Keratinocyte (primary cell): ENCODE measurements at regions not wholly inside any gene's neighbourhood (a gene's known extent, or its start where the extent isn't known, plus 50 kb on each side); places are given as distances from the start of the nearest gene placed in this dataset.

Experiments
- DNase-seq: peaks from one replicate; pipeline ENCODE4 v3.0.0-alpha.2; 2011; ENCODE audit warnings: low read depth, missing footprints, low spot score
- FAIRE-seq: peaks from 2 replicates; lab custom pipeline; 2011; peaks lifted over from hg19 to GRCh38; lab: Jason Lieb, UNC
- H2AFZ ChIP-seq: 2 replicates; pipeline ENCODE4 v1.6.0; 2012; ENCODE audit warnings: low read length, control low read depth, inconsistent platforms; ENCODE audit not compliant: control insufficient read depth
- H3K27ac ChIP-seq: 2 replicates; pipeline ENCODE4 v1.5.1; 2011; ENCODE audit warnings: low read length; ENCODE audit not compliant: control insufficient read depth, insufficient read depth
- H3K27me3 ChIP-seq: 3 replicates; pipeline ENCODE4 v1.6.0; 2011; ENCODE audit warnings: low read length; ENCODE audit not compliant: control insufficient read depth, insufficient read depth; ENCODE audit errors: extremely low read depth
- H3K36me3 ChIP-seq, 2 experiments: 2 replicates in 1 of 2; 3 replicates in 1 of 2; pipeline ENCODE4 v1.5.1; 2011; ENCODE audit warnings: low read length in 2 of 2, mild to moderate bottlenecking in 1 of 2; ENCODE audit not compliant: control insufficient read depth in 2 of 2, insufficient read depth in 2 of 2; ENCODE audit errors: extremely low read depth in 1 of 2
- H3K4me1 ChIP-seq: 3 replicates; pipeline ENCODE4 v1.5.1; 2011; ENCODE audit warnings: low read length; ENCODE audit not compliant: control insufficient read depth, insufficient read depth; ENCODE audit errors: extremely low read depth
- H3K4me2 ChIP-seq: 3 replicates; pipeline ENCODE4 v1.6.0; 2011; ENCODE audit warnings: low read depth, low read length; ENCODE audit not compliant: control insufficient read depth, insufficient read depth; ENCODE audit errors: extremely low read depth
- H3K4me3 ChIP-seq, 3 experiments: fragments of 200-600 bp in 1 of 3; sonication (generic) in 1 of 3; 2 replicates in 2 of 3; 3 replicates in 1 of 3; pipeline ENCODE4 v1.5.1; 2011 to 2016; ENCODE audit warnings: low read length in 3 of 3, mild to moderate bottlenecking in 3 of 3, control low read depth in 2 of 3, inconsistent platforms in 1 of 3, low read depth in 1 of 3, mixed read lengths in 1 of 3, mixed run types in 1 of 3, moderate library complexity in 1 of 3; ENCODE audit not compliant: control insufficient read depth in 2 of 3, insufficient read depth in 2 of 3; ENCODE audit errors: extremely low read depth in 1 of 3
- H3K79me2 ChIP-seq: 2 replicates; pipeline ENCODE4 v1.6.0; 2012; ENCODE audit warnings: low read length; ENCODE audit not compliant: control insufficient read depth, insufficient read depth
- H3K9ac ChIP-seq: 3 replicates; pipeline ENCODE4 v1.6.0; 2011; ENCODE audit warnings: low read length; ENCODE audit not compliant: control insufficient read depth, insufficient read depth; ENCODE audit errors: extremely low read depth
- H3K9me1 ChIP-seq: 3 replicates; pipeline ENCODE4 v1.6.0; 2011; ENCODE audit warnings: low read length; ENCODE audit not compliant: control insufficient read depth, insufficient read depth; ENCODE audit errors: extremely low read depth
- H3K9me3 ChIP-seq: 2 replicates; pipeline ENCODE4 v1.5.1; 2012; ENCODE audit warnings: low read depth, low read length; ENCODE audit not compliant: control insufficient read depth
- H4K20me1 ChIP-seq: 3 replicates; pipeline ENCODE4 v1.6.0; 2011; ENCODE audit warnings: low read length; ENCODE audit not compliant: control insufficient read depth, insufficient read depth; ENCODE audit errors: extremely low read depth
- EZH2 ChIP-seq: IDR thresholded peaks from one replicate; pipeline ENCODE4 v1.6.1; 2012; ENCODE audit warnings: inconsistent platforms, mild to moderate bottlenecking, low read length, moderate library complexity
- dilution Hi-C: fragments of 300-500 bp; cut with MboI; formaldehyde crosslinking; loops from one replicate; pipeline ENCODE4 v1.7.0; 2020; ENCODE audit warnings: low sequenced_read_pairs; ENCODE audit not compliant: extremely low pct_ligation_motif_present
- TF ChIP-seq, protein P1 (sequence below), 3 experiments: IDR thresholded peaks in 1 of 3; conservative IDR thresholded peaks in 1 of 3; optimal IDR thresholded peaks in 1 of 3; 2 replicates in 2 of 3; 3 replicates in 1 of 3; pipeline versions ENCODE3 to v1.5.1; 2011; ENCODE audit warnings: low read length in 3 of 3, mild to moderate bottlenecking in 3 of 3, moderate library complexity in 2 of 3, control low read depth in 1 of 3, inconsistent platforms in 1 of 3; ENCODE audit not compliant: insufficient read depth in 2 of 3; ENCODE audit errors: extremely low read depth in 1 of 3

DNA sequence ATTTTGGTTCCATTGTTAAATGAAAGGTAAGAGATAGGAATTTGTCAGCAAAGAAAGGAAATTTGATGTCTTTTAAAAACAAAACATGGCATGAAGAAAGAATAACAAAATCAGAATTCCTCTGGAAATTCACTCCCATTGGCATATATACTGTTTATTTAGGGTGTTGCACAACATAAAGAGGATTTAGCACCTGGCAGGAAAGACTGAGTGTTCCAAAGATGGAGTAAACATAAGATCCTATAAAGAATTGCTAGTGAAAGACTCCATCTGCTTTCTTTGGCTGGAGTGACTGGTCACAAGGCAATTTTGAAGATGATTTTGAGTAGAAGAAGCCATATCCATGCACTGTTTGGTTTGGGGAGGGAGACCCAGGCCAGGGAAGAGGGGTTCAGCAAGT lies 62.4 kb downstream of the CD24 start:
- FAIRE-seq: no peak
- H3K4me1 ChIP-seq: peaks cover 27% of the 10 kb centered on the region
- dilution Hi-C loops: no loop called here

GRCh38 chr6:106910999-106911949 lies 63.3 kb downstream of the CD24 start:
- Histone ChIP-seq H3K27me3 (no peaks in the 10 kb centered on the region), H3K9ac (no peak overlapping the region), H3K9me3 (no peaks in the 10 kb centered on the region), H3K27ac (no peak overlapping the region), H3K9me1 (no peaks in the 10 kb centered on the region), H2AFZ (peak overlapping the region; percentile 5), H3K36me3 (no peaks in the 10 kb centered on the region), H3K4me2 (peak overlapping the region; percentile 3), H3K4me1 (peaks cover 27% of the 10 kb centered on the region), H3K4me3 (no peak overlapping the region), H3K79me2 (no peaks in the 10 kb centered on the region), H4K20me1 (no peaks in the 10 kb centered on the region)
- FAIRE-seq (no peak), DNase-seq (no peak)
- dilution Hi-C loops: no loop called here
- TF ChIP-seq EZH2: no peak
- TF ChIP-seq, protein P1, sequence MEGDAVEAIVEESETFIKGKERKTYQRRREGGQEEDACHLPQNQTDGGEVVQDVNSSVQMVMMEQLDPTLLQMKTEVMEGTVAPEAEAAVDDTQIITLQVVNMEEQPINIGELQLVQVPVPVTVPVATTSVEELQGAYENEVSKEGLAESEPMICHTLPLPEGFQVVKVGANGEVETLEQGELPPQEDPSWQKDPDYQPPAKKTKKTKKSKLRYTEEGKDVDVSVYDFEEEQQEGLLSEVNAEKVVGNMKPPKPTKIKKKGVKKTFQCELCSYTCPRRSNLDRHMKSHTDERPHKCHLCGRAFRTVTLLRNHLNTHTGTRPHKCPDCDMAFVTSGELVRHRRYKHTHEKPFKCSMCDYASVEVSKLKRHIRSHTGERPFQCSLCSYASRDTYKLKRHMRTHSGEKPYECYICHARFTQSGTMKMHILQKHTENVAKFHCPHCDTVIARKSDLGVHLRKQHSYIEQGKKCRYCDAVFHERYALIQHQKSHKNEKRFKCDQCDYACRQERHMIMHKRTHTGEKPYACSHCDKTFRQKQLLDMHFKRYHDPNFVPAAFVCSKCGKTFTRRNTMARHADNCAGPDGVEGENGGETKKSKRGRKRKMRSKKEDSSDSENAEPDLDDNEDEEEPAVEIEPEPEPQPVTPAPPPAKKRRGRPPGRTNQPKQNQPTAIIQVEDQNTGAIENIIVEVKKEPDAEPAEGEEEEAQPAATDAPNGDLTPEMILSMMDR (optimal IDR thresholded peaks at IDR 0.05 in 1 of 3, IDR thresholded peaks at IDR 0.05 in 1 of 3, conservative IDR thresholded peaks at IDR 0.05 in 1 of 3; ENCODE audit: extremely low read depth in 1 of 3, insufficient read depth in 2 of 3, low read length in 3 of 3): peak in 1 of 3 experiments; percentile 25

More for the DNA sequence above, 62.4 kb downstream of the CD24 start:
- H4K20me1 ChIP-seq: no peaks in the 10 kb centered on the region
- H3K9me1 ChIP-seq: no peaks in the 10 kb centered on the region
- H3K4me3 ChIP-seq: no peak overlapping the region
- no peak for DNase-seq
- no peak overlapping the region for H2AFZ ChIP-seq
- H3K27me3 ChIP-seq: no peaks in the 10 kb centered on the region
- H3K79me2 ChIP-seq: no peaks in the 10 kb centered on the region
- no peak overlapping the region for H3K27ac ChIP-seq
- TF ChIP-seq, protein P1 (optimal IDR thresholded peaks at IDR 0.05 in 1 of 3, IDR thresholded peaks at IDR 0.05 in 1 of 3, conservative IDR thresholded peaks at IDR 0.05 in 1 of 3; ENCODE audit: extremely low read depth in 1 of 3, insufficient read depth in 2 of 3, low read length in 3 of 3): no peak
- no peak for TF ChIP-seq EZH2
- no peak overlapping the region for H3K9ac ChIP-seq
- no peak overlapping the region for H3K4me2 ChIP-seq
- H3K36me3 ChIP-seq: no peaks in the 10 kb centered on the region
- H3K9me3 ChIP-seq: no peaks in the 10 kb centered on the region
